ENCODE measurements at regions not wholly inside any gene's neighbourhood (a gene's known extent, or its start where the extent isn't known, plus 50 kb on each side); places are given as distances from the start of the nearest gene placed in this dataset.

GRCh38 chr12:75827061-75827460, 204.5 kb downstream of the PHLDA1 start:
- TF ChIP-seq, protein P1, sequence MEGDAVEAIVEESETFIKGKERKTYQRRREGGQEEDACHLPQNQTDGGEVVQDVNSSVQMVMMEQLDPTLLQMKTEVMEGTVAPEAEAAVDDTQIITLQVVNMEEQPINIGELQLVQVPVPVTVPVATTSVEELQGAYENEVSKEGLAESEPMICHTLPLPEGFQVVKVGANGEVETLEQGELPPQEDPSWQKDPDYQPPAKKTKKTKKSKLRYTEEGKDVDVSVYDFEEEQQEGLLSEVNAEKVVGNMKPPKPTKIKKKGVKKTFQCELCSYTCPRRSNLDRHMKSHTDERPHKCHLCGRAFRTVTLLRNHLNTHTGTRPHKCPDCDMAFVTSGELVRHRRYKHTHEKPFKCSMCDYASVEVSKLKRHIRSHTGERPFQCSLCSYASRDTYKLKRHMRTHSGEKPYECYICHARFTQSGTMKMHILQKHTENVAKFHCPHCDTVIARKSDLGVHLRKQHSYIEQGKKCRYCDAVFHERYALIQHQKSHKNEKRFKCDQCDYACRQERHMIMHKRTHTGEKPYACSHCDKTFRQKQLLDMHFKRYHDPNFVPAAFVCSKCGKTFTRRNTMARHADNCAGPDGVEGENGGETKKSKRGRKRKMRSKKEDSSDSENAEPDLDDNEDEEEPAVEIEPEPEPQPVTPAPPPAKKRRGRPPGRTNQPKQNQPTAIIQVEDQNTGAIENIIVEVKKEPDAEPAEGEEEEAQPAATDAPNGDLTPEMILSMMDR (IDR thresholded peaks at IDR 0.05): no peak
- no peak for TF ChIP-seq EP300 (IDR thresholded peaks at IDR 0.05)
